ENCODE measurements at regions not wholly inside any gene's neighbourhood (a gene's known extent, or its start where the extent isn't known, plus 50 kb on each side); places are given as distances from the start of the nearest gene placed in this dataset.

GRCh38 chr12:93005928-93006392, 76.9 kb upstream of the EEA1 start:
- WGBS, 2 experiments (ENCODE audit: extremely low coverage in 1 of 2, insufficient coverage in 1 of 2, insufficient read length in 1 of 2, insufficient replicate concordance in 2 of 2, low coverage in 1 of 2, low lambda C conversion rate in 2 of 2, missing lambda C conversion rate in 1 of 2) = 81% methylated on average over 8 of the region's 8 CpGs; no CpG with 5 or more reads in 1 of the 2 experiments
- Histone ChIP-seq H3K23me2 (ENCODE audit: low read depth, low read length) (no peaks in the 10 kb centered on the region), H2BK12ac (ENCODE audit: low read depth, low read length) (no peak overlapping the region), H3K56ac (replicated peaks; ENCODE audit: insufficient read length, low read depth, low read length) (no peak overlapping the region), H3K27ac (ENCODE audit: low read depth, low read length) (no peak overlapping the region), H2AK5ac (ENCODE audit: low read depth, low read length) (no peak overlapping the region), H4K20me1 (replicated peaks in 1 of 2; ENCODE audit: control insufficient read depth in 1 of 2, insufficient read depth in 2 of 2, low read length in 2 of 2) (no peaks in the 10 kb centered on the region), H3K23ac (ENCODE audit: insufficient read length) (no peak overlapping the region), H3K18ac (ENCODE audit: extremely low read depth, low read length) (no peak overlapping the region), H2BK120ac (replicated peaks; ENCODE audit: low read depth, low read length) (no peak overlapping the region), H3K36me3 (ENCODE audit: control insufficient read depth in 2 of 4, insufficient read depth in 4 of 4, low read length in 3 of 4) (no peaks in the 10 kb centered on the region), H3K4me3 (ENCODE audit: extremely low read depth in 1 of 4, insufficient read depth in 2 of 4, low read depth in 3 of 4, low read length in 4 of 4) (no peak overlapping the region), H2BK15ac (ENCODE audit: low read length) (no peak overlapping the region), H3K4ac (replicated peaks; ENCODE audit: insufficient read length, low read depth, low read length) (no peak overlapping the region), H3K9ac (replicated peaks in 1 of 4; ENCODE audit: extremely low read depth in 1 of 4, low read depth in 3 of 4, low read length in 3 of 4) (no peak overlapping the region), H2BK5ac (ENCODE audit: low read depth, low read length) (no peak overlapping the region), H3K4me2 (ENCODE audit: insufficient read depth in 1 of 2, low read depth in 2 of 2, low read length in 2 of 2) (no peak overlapping the region), H3K4me1 (replicated peaks in 1 of 4; ENCODE audit: control insufficient read depth in 3 of 4, insufficient read depth in 4 of 4, low read length in 3 of 4) (0 out of 7 replicates have a peak, but pooled peaks cover 0 to 2% (median 0%) of the 10 kb centered on the region in 4 experiments), H3K27me3 (replicated peaks in 1 of 4; ENCODE audit: control insufficient read depth in 3 of 4, extremely low read depth in 1 of 4, insufficient read depth in 3 of 4, low read length in 3 of 4) (no peaks in the 10 kb centered on the region), H3K79me2 (ENCODE audit: control insufficient read depth in 1 of 2, insufficient read depth in 2 of 2, low read length in 2 of 2) (no peaks in the 10 kb centered on the region), H4K5ac (ENCODE audit: insufficient read length, low read depth, low read length) (no peak overlapping the region), H4K91ac (replicated peaks; ENCODE audit: insufficient read length, low read length) (no peak overlapping the region), H3K14ac (ENCODE audit: insufficient read length) (no peak overlapping the region), H3K9me3 (ENCODE audit: insufficient read depth in 2 of 2, low read depth in 1 of 2, low read length in 1 of 2) (no peaks in the 10 kb centered on the region), H2BK20ac (ENCODE audit: low read length) (no peak overlapping the region), H3K79me1 (ENCODE audit: low read depth, low read length) (no peaks in the 10 kb centered on the region), H2AFZ (ENCODE audit: low read length) (peak overlapping the region; percentile 58; the same call in 1 of the 2 replicates), H4K8ac (ENCODE audit: extremely low read depth, insufficient read depth, low read length) (no peak overlapping the region)
- TF ChIP-seq TAF1 (IDR thresholded peaks at IDR 0.05; ENCODE audit: low read depth, low read length) = no peak
- no peak for TF ChIP-seq HDAC2 (IDR thresholded peaks at IDR 0.05; ENCODE audit: borderline replicate concordance in 1 of 2, low read depth in 2 of 2, low read length in 2 of 2)
- no peak for TF ChIP-seq GTF2F1 (IDR thresholded peaks at IDR 0.05; ENCODE audit: borderline replicate concordance, low read depth, low read length)
- TF ChIP-seq CEBPB (IDR thresholded peaks at IDR 0.05; ENCODE audit: low read depth, low read length) = no peak
- TF ChIP-seq MAFK (IDR thresholded peaks at IDR 0.05; ENCODE audit: low read depth, low read length) = no peak
- TF ChIP-seq SP2 (IDR thresholded peaks at IDR 0.05; ENCODE audit: low read length) = no peak
- no peak for TF ChIP-seq EZH2 (IDR thresholded peaks at IDR 0.05; ENCODE audit: low read depth, low read length, severe bottlenecking)
- TF ChIP-seq RNF2 (IDR thresholded peaks at IDR 0.05; ENCODE audit: borderline replicate concordance, low read depth, low read length, missing control alignments, poor library complexity, severe bottlenecking) = no peak
- TF ChIP-seq NRF1 (IDR thresholded peaks at IDR 0.05; ENCODE audit: low read depth, low read length) = no peak
- no peak for TF ChIP-seq SRF (IDR thresholded peaks at IDR 0.05; ENCODE audit: low read depth, low read length)
- no peak for TF ChIP-seq JUN (IDR thresholded peaks at IDR 0.05; ENCODE audit: low read depth, low read length)
- TF ChIP-seq RAD21 (IDR thresholded peaks at IDR 0.05 in 1 of 2, conservative IDR thresholded peaks at IDR 0.05 in 1 of 2; ENCODE audit: low read depth in 2 of 2, low read length in 2 of 2) = no peak
- ChIA-PET POLR2A (ENCODE audit: partially characterized antibody) (no interaction called here), CTCF (ENCODE audit: partially characterized antibody) (interaction anchor here (0.7 to 2.3 kb wide), 4 partner anchors 18 to 370 kb away, joined by 3 to 11 read pairs (median 4); no protein-coding TSS in a partner anchor)
- DNase-seq (ENCODE audit: low read depth in 1 of 2, low spot score in 2 of 2) (no peak), FAIRE-seq (no peak)

All from H1 (cell line).